Breast epithelium (tissue), 3 donors: ENCODE measurements at regions not wholly inside any gene's neighbourhood (a gene's known extent, or its start where the extent isn't known, plus 50 kb on each side); places are given as distances from the start of the nearest gene placed in this dataset.

Experiments used
- CTCF ChIP-seq, 3 donors: fragments of 450-650 bp; IDR thresholded peaks; one replicate each; pipeline ENCODE4 v1.5.1; 2016 to 2017; ENCODE audit warnings: antibody characterized with exemption in 3 of 3, mild to moderate bottlenecking in 3 of 3, moderate library complexity in 3 of 3
- POLR2A ChIP-seq: fragments of 450-650 bp; IDR thresholded peaks from one replicate; pipeline ENCODE4 v1.6.1; 2016; ENCODE audit warnings: antibody characterized with exemption, mild to moderate bottlenecking, moderate library complexity
- POLR2AphosphoS5 ChIP-seq, 3 donors: sonication (generic); formaldehyde crosslinking; IDR thresholded peaks; one replicate each; pipeline ENCODE4 v1.6.1; 2017; ENCODE audit warnings: antibody characterized with exemption in 3 of 3

GRCh38 chr6:69622924-69623323 is 173.9 kb downstream of the LMBRD1 start:
- TF ChIP-seq CTCF (IDR thresholded peaks at IDR 0.05) (no peak), POLR2AphosphoS5 (IDR thresholded peaks at IDR 0.05) (no peak), POLR2A (no peak)
